ENCODE measurements at regions not wholly inside any gene's neighbourhood (a gene's known extent, or its start where the extent isn't known, plus 50 kb on each side); places are given as distances from the start of the nearest gene placed in this dataset.

DNA sequence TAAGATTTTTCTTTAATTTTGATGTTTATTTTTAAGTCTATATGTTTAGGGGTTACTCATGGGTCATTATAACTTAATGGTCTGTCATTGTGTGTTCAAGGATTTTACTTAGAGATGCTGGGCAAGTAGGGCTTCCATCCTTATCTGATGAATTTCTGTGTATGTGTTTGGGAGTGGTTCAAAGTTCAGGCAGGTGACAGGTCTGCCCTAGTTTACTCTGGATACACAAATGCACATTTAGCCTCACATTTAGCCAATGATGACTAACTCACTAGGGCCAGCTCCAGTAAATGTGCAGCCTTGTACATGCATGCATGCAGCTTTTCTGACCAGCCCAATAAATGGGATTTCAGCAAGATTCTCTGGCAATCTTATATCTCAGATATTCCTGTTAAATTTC is 554.1 kb downstream of the SI start:
- TF ChIP-seq, protein P1, sequence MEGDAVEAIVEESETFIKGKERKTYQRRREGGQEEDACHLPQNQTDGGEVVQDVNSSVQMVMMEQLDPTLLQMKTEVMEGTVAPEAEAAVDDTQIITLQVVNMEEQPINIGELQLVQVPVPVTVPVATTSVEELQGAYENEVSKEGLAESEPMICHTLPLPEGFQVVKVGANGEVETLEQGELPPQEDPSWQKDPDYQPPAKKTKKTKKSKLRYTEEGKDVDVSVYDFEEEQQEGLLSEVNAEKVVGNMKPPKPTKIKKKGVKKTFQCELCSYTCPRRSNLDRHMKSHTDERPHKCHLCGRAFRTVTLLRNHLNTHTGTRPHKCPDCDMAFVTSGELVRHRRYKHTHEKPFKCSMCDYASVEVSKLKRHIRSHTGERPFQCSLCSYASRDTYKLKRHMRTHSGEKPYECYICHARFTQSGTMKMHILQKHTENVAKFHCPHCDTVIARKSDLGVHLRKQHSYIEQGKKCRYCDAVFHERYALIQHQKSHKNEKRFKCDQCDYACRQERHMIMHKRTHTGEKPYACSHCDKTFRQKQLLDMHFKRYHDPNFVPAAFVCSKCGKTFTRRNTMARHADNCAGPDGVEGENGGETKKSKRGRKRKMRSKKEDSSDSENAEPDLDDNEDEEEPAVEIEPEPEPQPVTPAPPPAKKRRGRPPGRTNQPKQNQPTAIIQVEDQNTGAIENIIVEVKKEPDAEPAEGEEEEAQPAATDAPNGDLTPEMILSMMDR (IDR thresholded peaks at IDR 0.05), result no peak
- TF ChIP-seq EP300 (IDR thresholded peaks at IDR 0.05; ENCODE audit: borderline replicate concordance in 1 of 2, low read depth in 1 of 2, low read length in 1 of 2) (no peak), POLR2AphosphoS5 (IDR thresholded peaks at IDR 0.05; ENCODE audit: low read depth, low read length) (no peak), TAF1 (IDR thresholded peaks at IDR 0.05; ENCODE audit: borderline replicate concordance, low read depth, low read length) (no peak), GABPA (IDR thresholded peaks at IDR 0.05; ENCODE audit: low read depth) (no peak), MXI1 (IDR thresholded peaks at IDR 0.05; ENCODE audit: low read depth, low read length) (no peak), RFX5 (IDR thresholded peaks at IDR 0.05; ENCODE audit: low read length) (no peak), SMC3 (IDR thresholded peaks at IDR 0.05; ENCODE audit: low read depth, low read length) (no peak), RAD21 (IDR thresholded peaks at IDR 0.05; ENCODE audit: low read length) (no peak), NRF1 (IDR thresholded peaks at IDR 0.05; ENCODE audit: low read depth, low read length) (no peak), RCOR1 (IDR thresholded peaks at IDR 0.05; ENCODE audit: low read length) (no peak)
- TF ChIP-seq, protein P2, sequence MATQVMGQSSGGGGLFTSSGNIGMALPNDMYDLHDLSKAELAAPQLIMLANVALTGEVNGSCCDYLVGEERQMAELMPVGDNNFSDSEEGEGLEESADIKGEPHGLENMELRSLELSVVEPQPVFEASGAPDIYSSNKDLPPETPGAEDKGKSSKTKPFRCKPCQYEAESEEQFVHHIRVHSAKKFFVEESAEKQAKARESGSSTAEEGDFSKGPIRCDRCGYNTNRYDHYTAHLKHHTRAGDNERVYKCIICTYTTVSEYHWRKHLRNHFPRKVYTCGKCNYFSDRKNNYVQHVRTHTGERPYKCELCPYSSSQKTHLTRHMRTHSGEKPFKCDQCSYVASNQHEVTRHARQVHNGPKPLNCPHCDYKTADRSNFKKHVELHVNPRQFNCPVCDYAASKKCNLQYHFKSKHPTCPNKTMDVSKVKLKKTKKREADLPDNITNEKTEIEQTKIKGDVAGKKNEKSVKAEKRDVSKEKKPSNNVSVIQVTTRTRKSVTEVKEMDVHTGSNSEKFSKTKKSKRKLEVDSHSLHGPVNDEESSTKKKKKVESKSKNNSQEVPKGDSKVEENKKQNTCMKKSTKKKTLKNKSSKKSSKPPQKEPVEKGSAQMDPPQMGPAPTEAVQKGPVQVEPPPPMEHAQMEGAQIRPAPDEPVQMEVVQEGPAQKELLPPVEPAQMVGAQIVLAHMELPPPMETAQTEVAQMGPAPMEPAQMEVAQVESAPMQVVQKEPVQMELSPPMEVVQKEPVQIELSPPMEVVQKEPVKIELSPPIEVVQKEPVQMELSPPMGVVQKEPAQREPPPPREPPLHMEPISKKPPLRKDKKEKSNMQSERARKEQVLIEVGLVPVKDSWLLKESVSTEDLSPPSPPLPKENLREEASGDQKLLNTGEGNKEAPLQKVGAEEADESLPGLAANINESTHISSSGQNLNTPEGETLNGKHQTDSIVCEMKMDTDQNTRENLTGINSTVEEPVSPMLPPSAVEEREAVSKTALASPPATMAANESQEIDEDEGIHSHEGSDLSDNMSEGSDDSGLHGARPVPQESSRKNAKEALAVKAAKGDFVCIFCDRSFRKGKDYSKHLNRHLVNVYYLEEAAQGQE (IDR thresholded peaks at IDR 0.05; ENCODE audit: low read depth, low read length), result no peak
- TF ChIP-seq, protein P3, sequence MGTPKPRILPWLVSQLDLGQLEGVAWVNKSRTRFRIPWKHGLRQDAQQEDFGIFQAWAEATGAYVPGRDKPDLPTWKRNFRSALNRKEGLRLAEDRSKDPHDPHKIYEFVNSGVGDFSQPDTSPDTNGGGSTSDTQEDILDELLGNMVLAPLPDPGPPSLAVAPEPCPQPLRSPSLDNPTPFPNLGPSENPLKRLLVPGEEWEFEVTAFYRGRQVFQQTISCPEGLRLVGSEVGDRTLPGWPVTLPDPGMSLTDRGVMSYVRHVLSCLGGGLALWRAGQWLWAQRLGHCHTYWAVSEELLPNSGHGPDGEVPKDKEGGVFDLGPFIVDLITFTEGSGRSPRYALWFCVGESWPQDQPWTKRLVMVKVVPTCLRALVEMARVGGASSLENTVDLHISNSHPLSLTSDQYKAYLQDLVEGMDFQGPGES (IDR thresholded peaks at IDR 0.05; ENCODE audit: low read depth, low read length), result no peak
- TF ChIP-seq, protein P4, sequence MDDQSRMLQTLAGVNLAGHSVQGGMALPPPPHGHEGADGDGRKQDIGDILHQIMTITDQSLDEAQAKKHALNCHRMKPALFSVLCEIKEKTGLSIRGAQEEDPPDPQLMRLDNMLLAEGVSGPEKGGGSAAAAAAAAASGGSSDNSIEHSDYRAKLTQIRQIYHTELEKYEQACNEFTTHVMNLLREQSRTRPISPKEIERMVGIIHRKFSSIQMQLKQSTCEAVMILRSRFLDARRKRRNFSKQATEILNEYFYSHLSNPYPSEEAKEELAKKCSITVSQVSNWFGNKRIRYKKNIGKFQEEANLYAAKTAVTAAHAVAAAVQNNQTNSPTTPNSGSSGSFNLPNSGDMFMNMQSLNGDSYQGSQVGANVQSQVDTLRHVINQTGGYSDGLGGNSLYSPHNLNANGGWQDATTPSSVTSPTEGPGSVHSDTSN (IDR thresholded peaks at IDR 0.05), result no peak

All from SK-N-SH (cell line).